ENCODE measurements at regions not wholly inside any gene's neighbourhood (a gene's known extent, or its start where the extent isn't known, plus 50 kb on each side); places are given as distances from the start of the nearest gene placed in this dataset.

GRCh38 chr4:175562111-175562510 lies 250.0 kb downstream of the GPM6A start:
- TF ChIP-seq EP300 (IDR thresholded peaks at IDR 0.05) (no peak), POLR2A (IDR thresholded peaks at IDR 0.05) (no peak), POLR2AphosphoS5 (IDR thresholded peaks at IDR 0.05) (no peak)
- TF ChIP-seq, protein P1, sequence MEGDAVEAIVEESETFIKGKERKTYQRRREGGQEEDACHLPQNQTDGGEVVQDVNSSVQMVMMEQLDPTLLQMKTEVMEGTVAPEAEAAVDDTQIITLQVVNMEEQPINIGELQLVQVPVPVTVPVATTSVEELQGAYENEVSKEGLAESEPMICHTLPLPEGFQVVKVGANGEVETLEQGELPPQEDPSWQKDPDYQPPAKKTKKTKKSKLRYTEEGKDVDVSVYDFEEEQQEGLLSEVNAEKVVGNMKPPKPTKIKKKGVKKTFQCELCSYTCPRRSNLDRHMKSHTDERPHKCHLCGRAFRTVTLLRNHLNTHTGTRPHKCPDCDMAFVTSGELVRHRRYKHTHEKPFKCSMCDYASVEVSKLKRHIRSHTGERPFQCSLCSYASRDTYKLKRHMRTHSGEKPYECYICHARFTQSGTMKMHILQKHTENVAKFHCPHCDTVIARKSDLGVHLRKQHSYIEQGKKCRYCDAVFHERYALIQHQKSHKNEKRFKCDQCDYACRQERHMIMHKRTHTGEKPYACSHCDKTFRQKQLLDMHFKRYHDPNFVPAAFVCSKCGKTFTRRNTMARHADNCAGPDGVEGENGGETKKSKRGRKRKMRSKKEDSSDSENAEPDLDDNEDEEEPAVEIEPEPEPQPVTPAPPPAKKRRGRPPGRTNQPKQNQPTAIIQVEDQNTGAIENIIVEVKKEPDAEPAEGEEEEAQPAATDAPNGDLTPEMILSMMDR (IDR thresholded peaks at IDR 0.05) = no peak
